ENCODE measurements at regions not wholly inside any gene's neighbourhood (a gene's known extent, or its start where the extent isn't known, plus 50 kb on each side); places are given as distances from the start of the nearest gene placed in this dataset.
"Not testable (repeated sequence)": the region's sequence is repeated elsewhere in the genome, so short reads cannot be mapped to it uniquely, and the experiment has no call there.

- TF ChIP-seq CTCF (IDR thresholded peaks at IDR 0.05; ENCODE audit: low read depth, low read length), result no peak
- no peak for DNase-seq (ENCODE audit: extremely low read depth, low read depth)
Measured at GRCh38 chr7:67341153-67341768, 344.6 kb downstream of the TYW1 start.

GRCh38 chr7:67343114-67343513 lies 346.5 kb downstream of the TYW1 start:
- TF ChIP-seq CTCF (IDR thresholded peaks at IDR 0.05; ENCODE audit: low read depth, low read length), result no peak

GRCh38 chr7:67343572-67343971 lies 346.9 kb downstream of the TYW1 start:
- no peak for TF ChIP-seq CTCF (IDR thresholded peaks at IDR 0.05; ENCODE audit: low read depth, low read length)

More at GRCh38 chr7:67343114-67343513, 346.5 kb downstream of the TYW1 start:
- no peak for DNase-seq (ENCODE audit: extremely low read depth, low read depth)

GRCh38 chr7:67344481-67345193 lies 348.0 kb downstream of the TYW1 start:
- TF ChIP-seq CTCF (IDR thresholded peaks at IDR 0.05; ENCODE audit: low read depth, low read length), result no peak
- no peak for DNase-seq (ENCODE audit: extremely low read depth, low read depth)

More at GRCh38 chr7:67343572-67343971, 346.9 kb downstream of the TYW1 start:
- DNase-seq (ENCODE audit: extremely low read depth, low read depth), result no peak

- no peak for DNase-seq (ENCODE audit: extremely low read depth, low read depth)
- TF ChIP-seq CTCF (IDR thresholded peaks at IDR 0.05; ENCODE audit: low read depth, low read length), result no peak
Measured at GRCh38 chr7:67346126-67346525, 349.5 kb downstream of the TYW1 start.

- DNase-seq (ENCODE audit: extremely low read depth, low read depth), result no peak
- no peak for TF ChIP-seq CTCF (IDR thresholded peaks at IDR 0.05; ENCODE audit: low read depth, low read length)
Measured at GRCh38 chr7:67346876-67347275, 350.2 kb downstream of the TYW1 start.

- no peak for TF ChIP-seq CTCF (IDR thresholded peaks at IDR 0.05; ENCODE audit: low read depth, low read length)
- DNase-seq (ENCODE audit: extremely low read depth, low read depth), result no peak
Measured at GRCh38 chr7:67348171-67348570, 351.5 kb downstream of the TYW1 start.

GRCh38 chr7:67357653-67358052 lies 361.0 kb downstream of the TYW1 start:
- not testable (repeated sequence) for DNase-seq (ENCODE audit: extremely low read depth, low read depth)

GRCh38 chr7:67358316-67358715 lies 361.7 kb downstream of the TYW1 start:
- not testable (repeated sequence) for DNase-seq (ENCODE audit: extremely low read depth, low read depth)

GRCh38 chr7:67358738-67359137 lies 362.1 kb downstream of the TYW1 start:
- DNase-seq (ENCODE audit: extremely low read depth, low read depth), result not testable (repeated sequence)

All from AG09319 (cell line).